Hippocampal formation (tissue), 2 donors: ENCODE measurements at regions not wholly inside any gene's neighbourhood (a gene's known extent, or its start where the extent isn't known, plus 50 kb on each side); places are given as distances from the start of the nearest gene placed in this dataset.
A peak's percentile ranks its signal among the peaks of the same experiment; 100 is the strongest.

ENCODE experiments used
- DNase-seq, 2 donors: peaks; one replicate each; lab custom pipeline; 2025; lab: John Stamatoyannopoulos, UW

DNA sequence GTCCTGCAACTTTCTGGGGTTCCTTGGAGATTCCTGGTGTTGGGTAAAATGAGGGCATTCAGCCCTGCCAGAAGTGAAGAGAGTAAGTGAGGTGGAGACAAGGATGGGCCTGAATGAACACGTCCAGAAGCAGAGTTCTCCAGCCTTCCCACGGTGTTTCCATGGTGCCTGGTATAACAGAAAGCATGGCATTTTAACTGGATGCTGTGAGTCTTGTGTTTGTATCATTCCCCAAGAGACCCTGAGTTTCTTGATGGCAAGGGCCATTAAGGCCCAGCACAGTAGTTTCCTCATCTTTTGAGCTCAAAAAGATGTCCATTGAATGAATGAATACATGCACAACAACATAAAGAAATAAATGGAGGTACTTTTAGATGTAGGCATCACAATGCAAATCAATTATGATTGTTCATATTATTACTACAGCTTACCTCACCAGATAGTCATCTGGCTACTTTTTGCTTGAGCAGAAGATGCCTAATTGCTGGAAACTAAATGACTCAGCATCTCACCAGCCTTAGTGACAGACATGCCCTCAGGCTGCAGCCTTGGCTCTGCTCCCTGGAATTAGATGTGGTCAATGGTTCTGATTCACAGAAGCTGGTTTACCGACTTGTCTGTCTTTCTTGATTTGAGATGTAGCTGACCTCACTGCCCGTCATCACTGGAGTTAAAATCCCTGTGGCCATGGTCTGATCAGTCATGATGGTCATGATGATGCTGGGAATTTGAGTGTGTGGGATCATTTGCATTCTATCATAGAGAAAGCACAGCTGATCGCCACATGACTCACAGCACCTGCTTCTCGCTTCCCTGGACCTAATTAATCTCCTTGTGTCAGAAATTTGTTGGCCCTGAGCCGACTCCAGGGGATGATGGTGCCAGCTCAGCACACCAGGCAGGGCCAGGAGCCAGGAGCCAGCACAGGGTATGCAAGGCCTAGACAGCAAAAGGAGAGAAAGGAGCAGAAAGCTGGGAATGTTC, 83.9 kb downstream of the CXCL12 start:
- DNase-seq, result no peak

DNA sequence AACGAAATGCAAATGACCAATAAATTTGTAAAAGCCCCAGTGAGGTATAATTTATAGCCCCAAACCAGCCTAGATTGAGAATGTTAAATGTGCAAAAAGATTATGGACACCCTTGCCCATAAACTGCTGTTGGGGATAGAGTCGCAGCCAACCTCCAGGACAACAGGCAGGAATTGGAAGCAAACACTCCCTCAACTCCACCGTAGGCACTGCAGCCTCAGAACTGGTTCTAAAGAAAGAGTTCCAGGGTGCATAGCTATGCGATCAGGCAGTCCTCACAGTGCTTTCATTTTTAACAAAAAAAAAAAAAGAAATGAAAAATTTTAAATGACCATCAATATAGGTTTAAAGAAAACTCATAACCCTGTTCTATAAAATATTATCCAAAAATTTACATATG, 86.2 kb downstream of the CXCL12 start:
- no peak for DNase-seq

- no peak for DNase-seq
Measured at GRCh38 chr10:44297963-44298362, 86.9 kb downstream of the CXCL12 start.

DNA sequence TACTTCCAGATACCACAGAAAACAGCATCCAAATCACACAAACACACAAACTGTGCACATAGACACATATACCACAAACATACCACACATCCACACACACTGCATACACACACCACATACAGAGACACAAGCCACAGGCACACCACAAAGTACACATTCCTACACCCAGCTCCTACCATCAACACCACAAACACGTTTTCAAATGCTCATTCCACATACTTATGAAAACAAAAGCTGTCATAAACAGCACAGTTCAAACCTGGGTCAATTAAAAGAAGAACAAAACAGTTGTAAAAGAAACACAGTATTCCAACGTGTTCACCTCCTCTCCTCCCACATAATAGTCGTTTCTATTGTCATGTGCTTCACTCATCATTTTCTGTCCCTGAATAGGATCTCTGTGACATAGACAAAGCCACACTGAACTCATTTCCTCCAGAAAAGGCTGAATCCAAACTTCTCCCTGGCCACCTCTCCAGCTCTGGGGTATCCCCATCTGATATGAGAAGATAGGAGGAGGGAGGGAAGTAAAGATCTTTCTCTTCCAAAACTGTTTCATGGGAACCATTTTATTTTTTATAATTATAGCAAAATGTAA, 89.2 kb downstream of the CXCL12 start:
- no peak for DNase-seq

DNA sequence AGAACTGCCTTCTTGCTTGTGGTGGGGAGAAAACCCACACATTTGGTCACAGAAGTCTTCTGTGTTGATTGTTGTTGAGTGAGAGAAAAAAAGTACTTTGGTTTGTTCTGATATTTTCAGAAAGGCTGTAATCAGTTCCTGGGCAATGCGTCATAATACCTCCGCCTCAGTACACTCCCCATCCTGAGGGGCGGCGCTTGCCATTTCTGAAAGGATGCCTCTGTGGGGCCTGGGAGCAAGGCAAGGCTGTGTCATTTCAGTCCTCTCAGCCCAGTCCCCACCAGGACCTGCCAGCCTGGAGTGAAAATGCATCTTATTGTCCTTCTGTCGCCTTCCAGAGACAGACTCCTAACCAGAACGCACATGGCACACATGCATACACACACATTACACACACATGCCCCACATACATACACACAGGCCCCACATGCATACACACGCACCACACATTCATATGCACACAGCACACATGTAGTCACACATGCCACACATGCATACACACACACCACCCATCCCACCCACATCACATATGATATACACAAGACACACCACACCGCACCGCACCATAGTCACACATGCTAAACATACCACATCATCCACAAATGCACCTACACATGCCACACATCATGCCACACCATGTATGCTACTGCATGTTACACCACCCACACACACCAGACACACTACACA, 90.0 kb downstream of the CXCL12 start:
- no peak for DNase-seq

- no peak for DNase-seq
Measured at GRCh38 chr10:44293842-44294241, 91.1 kb downstream of the CXCL12 start.

- DNase-seq, result no peak
Measured at GRCh38 chr10:44293306-44293778, 91.6 kb downstream of the CXCL12 start.

DNA sequence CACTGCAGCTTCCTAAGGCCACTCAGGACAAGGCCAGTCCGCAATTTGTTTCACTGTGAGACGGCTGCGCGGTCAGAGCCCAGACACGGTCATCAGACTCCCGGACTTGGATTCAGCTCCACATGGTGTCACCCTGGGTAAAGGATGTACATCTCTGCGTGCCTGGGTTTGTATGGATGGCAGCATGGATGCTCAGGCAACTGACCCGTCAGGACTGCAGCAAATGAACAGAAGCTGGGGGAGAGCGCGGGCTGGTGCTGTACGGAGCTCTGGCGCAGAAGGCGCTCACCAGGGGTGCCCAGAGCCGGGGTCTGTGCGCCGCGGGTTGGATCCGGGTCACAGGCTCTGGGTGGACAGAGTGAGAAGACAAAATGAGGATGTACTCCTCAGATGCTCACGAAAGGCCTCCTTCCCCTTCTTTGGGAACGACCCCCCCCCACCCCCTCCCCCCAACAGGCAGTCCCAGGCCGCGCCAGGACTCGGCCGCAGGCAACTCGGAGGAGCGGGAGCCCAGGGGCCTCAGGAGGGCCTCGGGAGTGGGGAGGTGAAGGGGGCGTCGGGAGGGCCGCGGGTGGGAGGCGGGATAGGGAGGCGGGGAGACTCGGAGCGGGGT, 92.4 kb downstream of the CXCL12 start:
- peak in 1 of 2 donors; percentile 29 for DNase-seq

DNA sequence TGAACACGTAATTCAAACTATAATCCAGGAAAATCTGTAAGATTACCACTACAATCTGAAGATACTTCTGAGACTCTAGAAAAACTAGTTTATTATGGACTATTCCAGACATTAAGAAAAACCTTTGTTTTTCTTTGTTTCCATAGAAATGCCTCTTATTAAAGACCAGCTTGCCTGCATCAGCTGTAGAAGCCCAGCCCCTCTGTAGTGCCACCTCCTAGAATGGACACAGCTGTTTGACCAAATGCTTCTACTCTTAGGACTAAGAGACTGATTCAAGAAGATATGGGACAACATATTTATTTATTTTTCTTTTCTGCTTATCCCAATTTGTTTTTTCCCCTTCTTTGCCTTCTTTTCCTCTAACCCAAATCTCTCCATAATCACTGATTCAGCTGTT, 93.8 kb downstream of the CXCL12 start:
- no peak for DNase-seq

GRCh38 chr10:44289125-44289524, 95.8 kb downstream of the CXCL12 start:
- DNase-seq, result no peak

DNA sequence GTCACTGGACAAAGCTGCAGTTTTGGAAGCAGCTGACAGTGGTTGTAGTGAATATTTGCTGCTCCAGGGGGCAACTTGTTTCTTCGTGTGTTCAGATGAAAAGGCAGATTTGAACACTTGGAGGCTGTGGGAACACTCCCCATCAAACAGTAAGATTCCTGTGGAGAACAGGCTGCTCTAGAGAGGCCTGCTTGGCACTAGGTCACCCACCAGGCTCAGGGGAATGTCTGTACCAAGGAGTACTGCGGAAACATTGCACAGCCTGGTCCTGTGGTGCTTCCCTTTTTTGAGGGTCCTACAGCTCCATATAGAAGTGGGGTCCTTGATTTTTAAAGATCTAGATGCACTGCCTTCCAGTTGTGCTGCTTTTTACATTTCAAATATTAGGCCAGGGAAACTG, 97.5 kb downstream of the CXCL12 start:
- DNase-seq, result no peak

GRCh38 chr10:44284198-44285084, 100.5 kb downstream of the CXCL12 start:
- DNase-seq, result no peak

- DNase-seq, result no peak
Measured at GRCh38 chr10:44282626-44283300, 102.1 kb downstream of the CXCL12 start.

GRCh38 chr10:44281662-44282061, 103.2 kb downstream of the CXCL12 start:
- no peak for DNase-seq

DNA sequence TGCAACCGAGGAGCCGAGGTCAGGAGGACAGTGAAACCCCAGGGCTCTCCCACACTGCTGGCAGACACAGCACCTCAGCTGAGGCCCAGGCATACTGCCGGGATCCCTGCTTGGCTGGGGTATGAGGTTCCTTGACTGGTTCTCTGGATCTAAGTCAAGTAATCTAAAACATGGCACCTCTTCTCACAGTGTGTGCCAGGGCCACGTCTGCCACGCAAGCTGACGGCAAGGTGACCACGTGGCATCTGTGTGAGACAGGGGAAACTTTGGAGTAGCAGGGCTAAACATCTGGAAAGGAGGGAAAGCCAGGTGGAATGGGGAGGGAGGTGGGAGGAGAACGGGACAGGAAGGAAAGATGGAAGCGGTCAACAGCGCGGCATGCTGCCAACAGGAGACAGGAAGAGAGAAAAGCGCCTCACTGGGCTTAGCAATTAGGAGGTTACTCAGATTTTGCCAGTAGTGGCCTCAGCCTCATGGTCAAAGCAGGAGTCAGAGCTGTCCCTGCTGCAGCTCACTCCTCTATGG, 103.7 kb downstream of the CXCL12 start:
- no peak for DNase-seq

DNA sequence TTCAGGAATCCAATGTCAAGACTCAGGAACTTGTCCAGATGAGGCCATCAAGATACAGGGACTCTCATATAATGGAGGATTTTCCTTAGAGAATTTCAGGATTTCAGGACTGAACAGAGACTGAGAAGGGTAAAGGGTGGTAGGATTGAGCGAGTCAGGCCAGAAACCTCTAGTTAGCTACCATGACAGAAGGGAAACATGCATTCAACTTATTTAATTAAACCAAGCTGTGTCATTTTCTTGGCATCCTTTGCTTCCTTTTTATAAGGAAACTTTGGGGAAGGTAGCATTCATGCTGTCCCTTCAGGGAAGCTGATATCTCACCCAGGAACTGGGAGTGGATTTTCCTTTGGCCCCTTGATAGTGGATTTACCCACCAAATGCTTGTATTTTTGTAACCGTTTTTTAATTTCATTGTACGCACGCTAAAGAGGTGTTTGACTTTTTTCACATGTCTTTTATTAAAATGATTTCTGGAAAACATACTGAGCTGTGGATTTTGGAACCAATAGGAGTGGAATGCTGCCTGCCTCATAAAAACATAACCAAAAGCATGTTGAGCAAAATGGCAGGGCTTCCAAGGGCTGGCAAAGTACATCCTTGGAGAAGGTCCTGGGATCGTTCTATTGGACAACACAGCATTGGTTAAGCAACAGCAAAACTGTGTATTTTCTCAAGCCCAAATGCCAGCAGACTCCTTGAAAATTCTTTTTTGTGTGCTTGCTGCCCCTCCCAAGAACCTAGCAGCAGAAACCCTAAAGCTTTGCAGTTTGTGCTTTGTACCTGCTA, 104.5 kb downstream of the CXCL12 start:
- no peak for DNase-seq

DNA sequence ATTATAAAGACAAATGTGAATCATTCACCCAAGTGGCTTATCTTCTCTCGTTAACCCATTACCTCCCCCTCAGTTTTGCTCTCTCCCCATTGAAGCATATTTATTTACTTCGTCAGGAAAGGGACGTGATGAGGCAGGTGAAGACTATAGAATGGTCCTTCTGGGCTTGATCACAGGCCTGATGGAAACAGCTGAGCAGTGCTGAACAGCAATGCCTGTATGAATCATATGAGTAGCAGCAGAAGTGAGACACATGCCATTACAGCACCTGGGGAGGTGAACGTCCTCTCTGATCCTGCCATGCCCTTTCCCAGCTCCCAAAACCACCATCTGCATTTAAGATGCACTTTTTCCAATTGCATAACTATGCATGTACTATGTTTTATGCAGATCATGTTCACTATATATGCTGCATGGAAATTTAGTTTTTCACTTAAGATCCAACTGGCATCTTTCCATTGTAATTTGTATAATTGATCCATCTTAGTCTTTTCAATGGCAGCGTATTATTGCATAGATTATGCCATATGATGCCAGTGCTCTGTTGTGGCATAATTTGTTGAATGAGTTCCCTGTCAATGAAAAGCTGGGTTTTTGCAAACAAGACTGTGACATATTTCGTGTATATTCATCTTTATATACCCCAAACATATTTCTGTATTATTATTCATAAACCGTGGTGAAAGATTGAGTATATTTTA, 105.3 kb downstream of the CXCL12 start:
- no peak for DNase-seq

DNA sequence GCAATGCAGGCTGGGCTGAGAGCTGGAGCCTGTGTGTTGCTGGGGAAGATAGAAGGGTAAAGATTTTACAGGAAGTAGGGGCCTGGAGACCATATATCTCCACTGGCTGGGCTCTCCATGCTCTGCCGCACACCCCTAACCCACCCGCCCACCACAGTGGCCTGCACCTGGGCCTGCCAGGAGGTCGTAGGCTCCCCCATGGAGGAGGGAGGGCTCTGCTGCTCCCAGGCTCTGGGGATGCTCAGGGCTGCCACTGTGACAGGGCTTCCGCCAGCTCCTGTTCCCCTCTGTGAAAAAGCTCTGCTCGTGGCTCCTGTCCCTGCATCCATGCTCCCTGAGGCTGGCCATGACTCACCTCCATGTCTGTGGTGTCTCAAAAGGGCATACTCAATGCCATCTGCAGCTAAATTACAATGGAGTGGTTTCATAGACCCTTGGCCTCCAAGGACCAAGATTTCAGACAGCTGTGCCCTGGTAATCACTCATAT, 106.0 kb downstream of the CXCL12 start:
- no peak for DNase-seq
